ENCODE measurements at regions not wholly inside any gene's neighbourhood (a gene's known extent, or its start where the extent isn't known, plus 50 kb on each side); places are given as distances from the start of the nearest gene placed in this dataset.

GRCh38 chr20:21033817-21034216, 72.3 kb downstream of the LINC00237 start:
- no peak for DNase-seq (ENCODE audit: low spot score)

DNA sequence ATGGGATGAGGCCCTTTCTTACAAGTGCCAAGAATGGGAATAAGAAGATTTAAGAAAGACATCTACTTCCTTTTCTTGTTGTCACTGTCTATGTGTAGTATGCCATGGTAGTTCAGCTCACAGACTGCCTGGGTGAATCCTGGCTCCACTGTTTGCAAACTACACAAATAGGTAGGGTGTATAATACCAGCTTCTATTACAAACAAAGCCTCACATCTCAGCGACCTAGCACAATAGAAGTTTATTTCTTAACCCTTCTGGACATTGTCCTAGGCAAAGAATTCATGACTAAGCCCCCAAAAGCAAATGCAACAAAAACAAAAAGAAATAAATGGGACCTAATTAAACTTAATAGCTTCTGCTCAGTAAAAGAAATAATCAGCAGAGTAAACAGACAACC, 74.5 kb downstream of the LINC00237 start:
- DNase-seq (ENCODE audit: low spot score) = no peak

DNA sequence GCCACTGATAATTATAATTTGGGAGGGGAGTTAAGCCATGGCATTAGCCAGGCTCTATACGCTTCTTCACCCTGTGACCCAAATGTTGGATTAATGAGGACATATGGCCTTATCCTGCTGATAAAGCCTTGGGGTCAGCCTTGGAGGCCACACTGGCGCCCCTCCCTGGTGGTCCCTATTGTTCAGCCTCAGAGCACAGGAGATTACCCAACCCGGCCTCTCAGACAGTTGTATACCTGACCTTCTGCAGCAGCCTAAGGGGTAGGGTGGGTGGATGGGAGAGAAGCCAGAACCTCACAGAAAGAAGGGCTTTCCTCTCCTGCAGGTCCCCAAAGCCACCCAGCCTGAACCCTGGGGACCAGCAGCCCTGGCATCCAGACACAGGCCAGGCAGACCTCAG, 76.8 kb downstream of the LINC00237 start:
- DNase-seq (ENCODE audit: low spot score) = no peak

DNA sequence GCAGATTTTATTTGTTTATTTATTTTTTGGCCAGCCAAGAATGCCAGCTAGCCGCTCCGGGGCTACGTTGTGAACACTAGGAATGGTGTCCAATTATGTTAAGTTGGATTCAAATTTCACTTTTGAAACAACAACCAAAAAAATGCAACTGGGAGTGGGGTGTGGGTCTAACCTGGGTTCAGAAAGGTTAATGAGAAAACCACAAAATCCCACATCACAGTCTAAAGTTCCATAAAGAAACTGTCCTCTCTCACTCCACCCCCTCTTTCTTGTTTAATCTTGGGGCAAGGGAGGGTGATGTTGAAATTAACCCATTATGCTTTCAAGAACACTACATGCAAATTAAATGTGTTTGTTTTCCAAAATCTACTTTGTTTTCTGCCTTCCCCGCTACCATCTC, 77.2 kb downstream of the LINC00237 start:
- no peak for DNase-seq (ENCODE audit: low spot score)

DNA sequence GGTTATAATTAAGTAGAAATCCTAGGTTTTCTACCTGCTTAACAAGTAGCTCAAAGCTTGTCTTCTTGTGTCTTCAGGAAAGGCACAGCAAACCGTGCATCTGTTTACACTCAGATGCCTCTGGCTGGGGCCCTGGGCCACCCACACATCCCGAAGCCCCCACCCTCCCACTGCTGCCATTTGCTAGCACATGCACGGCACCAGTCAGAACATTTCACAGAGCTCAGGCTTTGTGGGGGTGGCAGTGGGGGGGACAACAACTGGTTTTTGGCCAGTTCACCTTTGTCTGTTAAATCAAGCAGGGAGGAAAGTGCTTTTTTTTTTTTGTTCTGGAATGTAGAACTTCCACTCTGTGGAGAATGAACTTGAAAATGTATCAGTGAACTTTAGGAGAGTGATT, 77.7 kb downstream of the LINC00237 start:
- DNase-seq (ENCODE audit: low spot score) = no peak

GRCh38 chr20:21027569-21027968, 78.6 kb downstream of the LINC00237 start:
- no peak for DNase-seq (ENCODE audit: low spot score)

DNA sequence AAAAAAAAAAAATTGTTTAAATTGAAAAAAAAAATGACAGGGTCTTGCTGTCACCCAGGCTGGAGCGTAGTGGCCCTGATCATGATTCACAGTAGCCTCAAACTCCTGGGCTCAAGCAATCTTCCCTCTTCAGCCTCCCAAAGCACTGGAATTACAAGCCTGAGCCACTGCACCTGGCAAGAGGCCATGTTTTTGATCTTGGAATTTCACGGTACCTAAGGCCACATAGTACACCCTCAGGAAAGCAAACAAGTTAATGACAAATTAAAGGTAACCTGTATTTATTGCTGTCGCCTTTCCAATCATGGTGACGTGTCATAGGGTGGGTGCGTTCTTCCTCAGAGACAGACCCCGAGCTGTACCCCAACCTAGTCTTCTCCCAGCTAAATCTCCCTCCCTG, 79.2 kb downstream of the LINC00237 start:
- DNase-seq (ENCODE audit: low spot score) = no peak

DNA sequence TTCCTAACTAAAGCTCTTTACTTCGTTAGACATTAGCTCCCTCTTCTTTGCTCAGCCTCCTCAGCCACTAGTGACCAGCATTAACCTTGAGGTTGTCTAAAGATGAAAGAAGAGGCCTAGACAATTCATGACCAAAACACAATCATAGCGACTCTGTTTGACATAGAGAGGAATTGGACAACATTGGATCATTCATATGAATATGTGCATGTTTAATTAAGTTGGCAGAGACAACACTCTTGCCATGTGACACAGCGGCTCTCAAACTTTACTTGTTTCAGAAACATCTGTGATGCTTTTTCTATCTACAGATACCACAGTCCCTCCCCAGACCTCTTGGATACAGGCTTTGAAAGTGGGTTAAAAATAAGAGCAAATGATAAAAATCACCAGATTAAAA, 81.7 kb downstream of the LINC00237 start:
- no peak for DNase-seq (ENCODE audit: low spot score)

GRCh38 chr20:21022925-21023324, 83.2 kb downstream of the LINC00237 start:
- DNase-seq (ENCODE audit: low spot score) = no peak

- DNase-seq (ENCODE audit: low spot score) = no peak
Observed at GRCh38 chr20:21021472-21021790, 84.7 kb downstream of the LINC00237 start.

DNA sequence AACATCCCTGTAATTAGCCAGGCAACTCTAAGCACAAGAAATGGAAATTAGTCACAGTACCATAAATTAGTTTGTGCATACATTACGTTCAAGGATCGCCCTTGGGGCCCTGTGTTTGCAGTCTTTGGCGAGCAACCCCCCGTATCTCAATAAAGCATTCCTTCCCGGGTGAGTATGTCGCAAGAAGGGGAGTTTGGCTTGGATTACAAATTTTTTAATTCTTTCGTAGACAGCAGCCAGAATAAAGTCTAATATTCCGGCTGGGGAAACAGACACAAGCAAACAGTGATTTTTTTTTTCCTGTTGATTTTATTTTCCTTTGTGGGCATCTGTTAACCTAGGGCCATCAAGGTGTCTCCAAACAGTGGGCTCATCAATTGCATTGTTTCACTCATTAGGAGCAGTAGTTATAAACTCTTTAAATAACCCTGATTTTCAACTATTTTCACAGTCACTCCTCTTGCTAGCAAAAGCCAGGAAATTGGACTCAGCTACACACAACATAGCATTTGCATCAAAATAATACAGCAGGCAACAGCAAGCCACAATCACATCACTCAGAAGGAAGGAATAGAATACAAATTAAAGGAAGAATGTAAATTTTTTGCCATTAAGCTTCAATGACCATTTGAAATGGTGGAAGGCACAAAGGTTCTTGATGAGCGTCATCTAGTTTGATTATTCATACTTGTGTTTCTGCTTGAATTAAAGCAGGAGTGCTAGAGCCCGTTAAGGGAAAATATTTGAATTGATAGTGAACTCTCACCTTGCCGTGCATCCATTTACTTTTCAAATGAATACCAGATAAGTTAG, 85.3 kb downstream of the LINC00237 start:
- DNase-seq (ENCODE audit: low spot score) = no peak

GRCh38 chr20:21019814-21020658, 86.1 kb downstream of the LINC00237 start:
- DNase-seq (ENCODE audit: low spot score) = no peak

GRCh38 chr20:21019468-21019813, 86.7 kb downstream of the LINC00237 start:
- no peak for DNase-seq (ENCODE audit: low spot score)

GRCh38 chr20:21018576-21018975, 87.6 kb downstream of the LINC00237 start:
- DNase-seq (ENCODE audit: low spot score) = no peak

DNA sequence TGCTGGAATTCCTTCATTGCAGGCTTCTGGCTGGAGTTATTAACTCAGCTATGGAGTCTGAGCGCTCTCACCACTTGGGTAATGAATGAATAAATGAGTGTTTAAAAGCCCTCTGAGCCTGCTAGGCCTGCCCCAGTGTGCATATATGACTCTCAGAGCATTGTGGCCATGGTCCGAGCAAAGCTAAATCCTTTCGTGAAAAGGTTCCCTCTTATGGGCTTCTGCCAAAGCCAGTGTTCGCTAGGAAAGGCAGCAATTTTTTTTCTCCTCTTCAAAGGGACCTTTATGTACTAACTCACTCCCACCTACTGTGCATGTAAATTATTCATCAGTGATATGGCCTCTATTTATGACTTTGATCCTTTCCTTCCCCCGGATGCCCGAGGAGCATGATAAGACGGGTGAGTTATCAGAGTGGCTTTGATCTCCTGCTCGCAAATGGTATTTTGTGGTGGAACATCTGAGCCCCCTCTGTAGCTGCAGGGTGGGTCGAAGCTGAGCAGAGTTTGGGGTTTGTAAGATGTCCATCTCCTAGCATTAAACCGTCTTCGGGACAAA, 88.6 kb downstream of the LINC00237 start:
- no peak for DNase-seq (ENCODE audit: low spot score)

DNA sequence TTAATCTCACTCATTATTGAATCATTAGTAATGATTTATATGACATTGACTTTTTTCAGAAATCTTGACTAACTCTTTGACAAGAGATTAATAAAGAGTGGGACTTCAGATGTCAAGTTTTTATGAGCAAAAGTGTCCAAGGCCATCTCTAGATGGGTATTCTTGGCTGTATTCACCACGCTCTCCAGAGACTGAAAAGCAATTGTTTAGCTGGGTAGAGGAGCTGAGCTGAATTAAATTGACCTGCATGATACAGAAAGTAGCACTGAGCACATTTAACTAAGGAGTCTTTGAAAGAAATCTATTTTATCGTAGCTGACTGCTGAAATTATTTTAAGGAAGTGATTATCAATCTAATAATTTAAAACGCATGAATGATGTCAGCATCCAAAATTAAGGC, 89.4 kb downstream of the LINC00237 start:
- no peak for DNase-seq (ENCODE audit: low spot score)

DNA sequence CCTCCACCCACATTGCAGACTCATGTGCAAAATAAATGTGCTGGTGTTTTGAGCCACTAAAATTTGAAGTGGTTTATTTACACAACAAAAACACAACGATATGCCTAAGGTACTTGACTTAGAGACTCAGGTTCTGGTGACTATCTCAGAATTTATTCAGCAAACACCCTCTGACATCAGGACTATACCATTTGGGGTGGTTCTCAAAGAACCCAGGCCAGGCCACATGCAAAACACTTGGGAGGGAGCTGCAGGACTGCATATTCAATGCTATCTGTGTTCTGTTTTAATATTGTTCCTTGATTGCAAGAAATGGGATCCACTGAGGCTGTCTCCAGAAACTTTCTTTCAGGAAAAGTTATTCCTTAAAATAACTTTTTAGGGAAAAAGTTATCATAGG, 91.6 kb downstream of the LINC00237 start:
- no peak for DNase-seq (ENCODE audit: low spot score)

DNA sequence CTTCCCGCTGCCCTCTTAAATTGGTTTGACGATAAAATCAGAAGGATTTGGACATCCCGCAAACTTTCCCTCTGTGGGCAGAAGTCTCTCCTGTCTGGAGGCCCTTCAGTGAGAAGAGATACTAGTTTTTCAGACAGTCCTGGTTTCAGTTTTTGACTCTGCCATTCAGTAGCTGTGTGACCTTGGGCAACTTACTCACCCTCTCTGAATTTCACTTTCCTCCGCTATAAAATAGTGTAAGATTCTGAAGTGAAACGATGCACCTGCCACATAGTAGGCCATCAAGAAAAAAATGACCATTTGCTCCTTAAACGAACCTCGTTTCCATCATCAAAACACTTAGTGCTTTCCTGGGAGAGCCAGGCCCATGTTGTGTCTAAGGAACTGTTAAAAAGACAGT, 97.2 kb downstream of the LINC00237 start:
- DNase-seq (ENCODE audit: low spot score) = no peak

GRCh38 chr20:21006611-21007010, 99.5 kb downstream of the LINC00237 start:
- no peak for DNase-seq (ENCODE audit: low spot score)

- DNase-seq (ENCODE audit: low spot score) = no peak
Observed at GRCh38 chr20:21004386-21005076, 101.6 kb downstream of the LINC00237 start.

DNA sequence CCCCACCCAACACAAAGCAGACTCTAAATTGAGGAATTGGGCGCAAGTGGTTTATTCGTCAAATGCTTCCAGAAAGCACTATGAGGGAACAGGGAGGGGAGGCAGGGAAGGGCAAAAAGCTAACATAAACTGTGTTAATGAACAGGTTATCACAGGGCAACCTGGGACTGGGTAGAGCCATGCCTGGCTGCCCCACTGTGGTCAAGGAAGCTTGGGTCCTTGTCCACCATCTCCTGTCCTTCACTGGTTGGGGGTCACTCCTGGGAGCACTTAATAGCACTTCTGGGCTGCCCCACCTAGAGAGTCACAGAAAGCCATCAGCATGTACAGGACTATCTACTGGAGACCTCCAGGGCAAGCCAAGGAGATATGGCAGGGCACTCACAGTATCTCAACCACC, 102.3 kb downstream of the LINC00237 start:
- no peak for DNase-seq (ENCODE audit: low spot score)

- no peak for DNase-seq (ENCODE audit: low spot score)
Observed at GRCh38 chr20:21002486-21002885, 103.7 kb downstream of the LINC00237 start.

DNA sequence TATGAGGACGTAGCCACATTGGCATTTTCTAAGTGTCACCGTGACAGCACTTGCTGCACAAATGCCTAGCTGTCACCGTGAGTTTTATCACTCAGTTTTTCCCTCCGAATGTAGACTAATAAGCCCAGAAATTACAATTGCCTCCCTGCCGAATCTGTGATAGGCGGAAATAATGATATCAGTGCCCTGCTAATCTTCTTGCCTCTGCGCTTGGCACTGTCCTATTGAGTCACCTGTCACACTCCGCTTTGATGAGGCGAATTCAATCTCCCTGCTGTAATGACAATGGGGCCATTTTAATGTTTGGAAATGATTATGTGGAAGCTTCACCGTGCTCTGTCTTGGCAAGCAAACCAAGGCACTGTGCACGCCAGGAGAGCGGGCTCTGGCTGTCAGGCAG, 112.8 kb downstream of the LINC00237 start:
- DNase-seq (ENCODE audit: low spot score) = no peak
